ENCODE measurements at regions not wholly inside any gene's neighbourhood (a gene's known extent, or its start where the extent isn't known, plus 50 kb on each side); places are given as distances from the start of the nearest gene placed in this dataset.

DNA sequence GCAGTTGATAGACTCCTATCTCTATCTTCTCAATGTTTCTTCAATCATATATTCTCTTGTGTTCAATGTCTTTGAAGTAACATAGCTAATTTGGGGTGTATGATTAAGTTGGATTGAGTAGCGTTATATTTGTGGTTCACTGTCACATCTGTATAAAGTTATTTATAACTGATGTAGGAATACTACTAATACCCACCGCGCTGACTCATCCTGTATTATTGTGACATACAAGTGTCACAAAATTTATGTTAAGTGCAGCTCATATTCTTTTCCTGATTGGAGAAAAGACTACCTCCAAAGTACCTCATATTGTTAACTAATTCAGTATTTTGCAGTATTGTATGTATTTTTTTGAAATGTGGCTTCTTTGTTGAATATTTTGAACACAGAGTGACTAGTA is 940.8 kb downstream of the SLC6A15 start:
- TF ChIP-seq, protein P1, sequence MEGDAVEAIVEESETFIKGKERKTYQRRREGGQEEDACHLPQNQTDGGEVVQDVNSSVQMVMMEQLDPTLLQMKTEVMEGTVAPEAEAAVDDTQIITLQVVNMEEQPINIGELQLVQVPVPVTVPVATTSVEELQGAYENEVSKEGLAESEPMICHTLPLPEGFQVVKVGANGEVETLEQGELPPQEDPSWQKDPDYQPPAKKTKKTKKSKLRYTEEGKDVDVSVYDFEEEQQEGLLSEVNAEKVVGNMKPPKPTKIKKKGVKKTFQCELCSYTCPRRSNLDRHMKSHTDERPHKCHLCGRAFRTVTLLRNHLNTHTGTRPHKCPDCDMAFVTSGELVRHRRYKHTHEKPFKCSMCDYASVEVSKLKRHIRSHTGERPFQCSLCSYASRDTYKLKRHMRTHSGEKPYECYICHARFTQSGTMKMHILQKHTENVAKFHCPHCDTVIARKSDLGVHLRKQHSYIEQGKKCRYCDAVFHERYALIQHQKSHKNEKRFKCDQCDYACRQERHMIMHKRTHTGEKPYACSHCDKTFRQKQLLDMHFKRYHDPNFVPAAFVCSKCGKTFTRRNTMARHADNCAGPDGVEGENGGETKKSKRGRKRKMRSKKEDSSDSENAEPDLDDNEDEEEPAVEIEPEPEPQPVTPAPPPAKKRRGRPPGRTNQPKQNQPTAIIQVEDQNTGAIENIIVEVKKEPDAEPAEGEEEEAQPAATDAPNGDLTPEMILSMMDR (IDR thresholded peaks at IDR 0.05; ENCODE audit: insufficient read depth, low read depth, low read length), result no peak
- TF ChIP-seq EZH2 (IDR thresholded peaks at IDR 0.05; ENCODE audit: insufficient read depth, low read length), result no peak

All from astrocyte (in vitro differentiated cells and primary cell).